Gastroesophageal sphincter (tissue), 3 donors: ENCODE measurements at regions not wholly inside any gene's neighbourhood (a gene's known extent, or its start where the extent isn't known, plus 50 kb on each side); places are given as distances from the start of the nearest gene placed in this dataset.

Experiments used
- CTCF ChIP-seq, 4 experiments: fragments of 200-600 bp in 2 of 4; fragments of 450-650 bp in 2 of 4; sonication (generic) in 1 of 4; IDR thresholded peaks; one replicate each; pipeline ENCODE4 v1.5.1; 2017 to 2019; ENCODE audit warnings: antibody characterized with exemption in 4 of 4, mild to moderate bottlenecking in 2 of 4, moderate library complexity in 2 of 4
- EP300 ChIP-seq: sonication (generic); formaldehyde crosslinking; IDR thresholded peaks from one replicate; pipeline ENCODE4 v1.6.1; 2017; ENCODE audit warnings: antibody characterized with exemption, mild to moderate bottlenecking
- POLR2A ChIP-seq, 2 donors: fragments of 450-650 bp; IDR thresholded peaks; one replicate each; pipeline ENCODE4 v1.6.1; 2017; ENCODE audit warnings: antibody characterized with exemption in 2 of 2, mild to moderate bottlenecking in 2 of 2, moderate library complexity in 1 of 2
- POLR2AphosphoS5 ChIP-seq: sonication (generic); formaldehyde crosslinking; IDR thresholded peaks from one replicate; pipeline ENCODE4 v1.6.1; 2017; ENCODE audit warnings: antibody characterized with exemption

- TF ChIP-seq CTCF (IDR thresholded peaks at IDR 0.05) = no peak
- no peak for TF ChIP-seq POLR2AphosphoS5
- TF ChIP-seq EP300 = no peak
- no peak for TF ChIP-seq POLR2A (IDR thresholded peaks at IDR 0.05)
Observed at GRCh38 chrX:95729401-95729800, 955.2 kb upstream of the DIAPH2 start.
